GM18861 (cell line): ENCODE measurements at regions not wholly inside any gene's neighbourhood (a gene's known extent, or its start where the extent isn't known, plus 50 kb on each side); places are given as distances from the start of the nearest gene placed in this dataset.

Source experiments
- ATAC-seq: cut with Tn5 transposase; IDR thresholded peaks from one replicate; pipeline ENCODE4 v1.9.1; 2021; ENCODE audit not compliant: unreplicated experiment

DNA sequence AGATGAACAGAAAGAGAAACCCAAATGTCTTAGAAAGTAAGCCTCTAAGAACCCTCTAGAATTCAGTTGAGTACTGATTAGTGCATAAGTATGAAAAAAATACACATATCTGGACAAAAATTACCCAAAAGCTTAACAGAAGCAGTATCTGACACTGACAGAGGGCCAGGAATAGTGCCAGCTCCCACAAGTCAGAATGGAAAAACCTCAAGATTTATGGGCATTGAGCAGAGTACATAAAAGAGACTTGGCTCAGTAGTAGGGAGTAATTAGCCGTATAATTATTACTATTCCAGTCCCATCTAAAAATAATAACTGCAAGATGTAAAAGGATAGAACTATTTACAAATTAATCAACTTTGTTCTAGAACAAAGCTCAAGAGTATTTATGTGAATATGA lies 834.5 kb downstream of the FAM181B start:
- no peak for ATAC-seq

DNA sequence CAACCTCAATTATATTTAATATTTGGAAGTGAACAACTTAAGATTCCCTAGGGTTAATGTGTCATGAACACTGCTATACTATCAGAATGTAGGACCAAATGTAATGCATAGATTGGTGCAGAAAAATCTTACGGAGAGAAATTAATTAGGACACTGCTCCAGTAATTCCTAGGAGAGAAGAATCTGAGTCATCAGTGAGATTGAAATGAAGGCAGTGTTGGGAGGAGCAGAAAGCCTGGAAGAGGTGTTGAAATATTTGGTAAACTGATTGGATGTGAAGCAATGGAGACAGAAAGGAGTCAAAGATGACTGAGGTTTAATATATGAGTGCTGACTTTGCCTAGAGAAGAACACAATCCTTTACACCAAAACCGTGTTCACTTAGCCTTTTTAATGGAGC lies 836.0 kb downstream of the FAM181B start:
- no peak for ATAC-seq

DNA sequence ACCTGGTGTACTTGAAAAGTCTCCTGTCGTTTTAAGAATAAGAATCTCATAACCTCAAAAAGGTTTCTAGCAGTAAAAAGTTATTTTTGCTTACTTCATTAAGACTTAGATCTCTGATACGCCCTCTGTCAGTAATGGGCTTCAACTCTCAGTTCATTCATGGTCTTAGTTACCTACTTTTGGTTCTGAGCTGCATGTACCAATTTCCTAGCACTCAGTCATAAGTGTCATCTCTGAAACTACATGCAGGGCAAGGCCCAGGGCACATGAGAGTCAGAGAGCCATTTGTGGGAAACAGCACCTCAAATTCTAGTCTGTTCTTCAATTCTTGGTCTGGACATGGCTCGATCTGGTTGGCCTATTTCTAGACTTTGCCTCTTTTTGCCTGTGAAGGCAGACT lies 838.4 kb downstream of the FAM181B start:
- no peak for ATAC-seq

DNA sequence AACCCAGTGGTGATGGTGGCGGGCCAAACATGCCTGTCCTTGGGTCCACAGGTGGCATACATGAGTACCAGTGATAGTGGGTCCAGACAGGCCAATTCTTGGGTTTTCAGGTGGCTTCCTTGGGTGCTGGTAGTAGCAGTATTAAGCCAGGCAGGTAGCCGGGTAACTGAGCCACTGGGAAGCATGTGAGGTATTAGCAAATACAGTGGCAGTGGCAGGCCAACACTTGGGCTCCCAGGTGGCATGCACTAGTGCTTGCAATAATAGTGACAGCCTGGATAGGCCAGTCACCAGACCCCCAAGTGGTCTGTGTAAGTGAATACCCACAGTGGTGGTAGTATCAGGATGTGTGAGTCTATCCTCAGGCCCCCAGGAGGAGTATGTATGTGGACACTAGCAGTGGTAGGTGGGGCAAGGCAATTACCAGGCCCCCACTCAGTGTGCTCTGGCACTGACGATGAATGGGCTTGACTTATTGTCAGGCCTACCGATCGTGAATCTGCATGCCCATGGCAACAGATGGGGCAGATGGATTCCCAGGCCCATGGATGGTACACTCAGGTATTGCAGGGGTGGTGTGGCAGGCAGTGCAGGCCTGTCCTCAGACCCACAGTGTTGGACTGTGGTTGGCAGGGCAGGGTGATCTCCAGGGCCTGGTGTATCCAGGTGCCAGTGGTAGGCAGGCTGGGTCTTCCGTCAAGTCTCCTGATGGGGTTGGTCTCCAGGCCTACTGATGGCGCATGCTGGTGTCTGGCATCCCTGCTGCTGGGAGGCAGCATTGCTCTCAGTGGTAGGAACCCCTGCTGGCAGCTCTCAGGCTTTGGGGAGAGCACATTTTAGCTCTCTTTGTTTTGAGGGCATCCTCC lies 840.7 kb downstream of the FAM181B start:
- ATAC-seq: no peak

DNA sequence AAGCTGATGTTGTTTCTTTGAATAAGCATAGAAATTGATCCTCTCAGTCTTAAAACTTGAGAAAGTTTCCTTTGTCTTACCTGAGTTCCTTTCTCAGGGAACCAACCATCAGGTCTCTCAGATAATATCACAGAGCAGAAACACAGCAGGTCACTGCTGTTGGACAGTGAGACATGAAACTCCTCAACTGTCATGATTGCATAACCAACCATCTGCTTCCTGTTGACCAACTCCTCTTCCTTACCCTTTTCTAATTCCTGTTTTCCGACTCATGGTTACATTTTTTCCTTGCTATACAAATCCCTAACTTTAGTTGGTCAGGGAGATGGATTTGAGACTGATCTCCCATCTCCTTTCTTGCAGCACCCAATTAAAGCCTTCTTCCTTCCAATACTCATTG lies 845.3 kb downstream of the FAM181B start:
- ATAC-seq: no peak

DNA sequence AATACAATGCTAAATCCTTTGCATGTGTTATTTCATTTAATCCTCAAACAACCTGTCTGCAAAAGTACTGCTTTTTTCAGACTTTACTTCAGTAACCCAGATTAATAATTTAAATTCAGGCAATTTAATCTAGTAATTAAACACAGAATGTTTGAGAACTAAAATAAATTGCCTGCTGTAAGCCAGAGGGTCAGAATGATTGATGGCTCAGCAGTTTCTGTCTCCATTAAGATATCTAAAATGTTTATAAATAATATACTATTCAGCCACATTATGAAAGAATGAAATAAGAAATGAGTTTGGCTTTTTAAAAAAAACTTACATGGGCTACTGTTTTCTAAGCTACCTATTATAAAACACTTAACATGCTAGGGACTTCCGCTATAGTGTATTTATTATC lies 846.0 kb downstream of the FAM181B start:
- no peak for ATAC-seq

DNA sequence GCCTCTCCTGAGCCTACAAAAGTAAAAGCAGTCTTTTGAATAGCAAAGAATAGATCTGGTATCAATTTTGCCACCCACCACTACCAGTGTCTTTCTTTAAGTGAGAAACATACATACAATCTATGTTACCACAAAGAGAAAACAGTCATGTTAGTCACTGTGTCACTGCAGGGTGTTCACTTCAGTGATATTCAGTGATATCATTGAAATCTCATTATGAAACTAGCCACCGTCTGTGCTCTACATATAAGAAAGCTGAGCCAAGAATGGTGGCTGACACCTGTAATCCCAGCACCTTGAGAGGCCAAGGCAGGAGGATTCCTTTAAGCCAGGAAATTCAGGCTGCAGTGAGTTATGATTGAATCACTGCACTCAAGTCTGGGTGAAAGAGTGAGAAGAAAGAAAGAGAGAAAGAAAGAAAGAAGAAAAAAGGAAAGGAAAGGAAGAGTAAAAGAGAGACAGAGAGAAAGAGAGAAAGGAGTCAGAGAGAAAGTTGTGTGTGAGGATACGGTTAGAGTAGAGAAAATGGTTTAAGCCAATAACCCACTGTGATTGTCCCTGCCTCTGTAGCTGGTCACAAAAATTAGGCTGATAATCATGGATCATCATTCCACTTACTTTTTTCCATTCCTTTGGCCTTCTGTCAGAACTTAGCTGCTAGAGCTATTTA lies 847.1 kb downstream of the FAM181B start:
- no peak for ATAC-seq

DNA sequence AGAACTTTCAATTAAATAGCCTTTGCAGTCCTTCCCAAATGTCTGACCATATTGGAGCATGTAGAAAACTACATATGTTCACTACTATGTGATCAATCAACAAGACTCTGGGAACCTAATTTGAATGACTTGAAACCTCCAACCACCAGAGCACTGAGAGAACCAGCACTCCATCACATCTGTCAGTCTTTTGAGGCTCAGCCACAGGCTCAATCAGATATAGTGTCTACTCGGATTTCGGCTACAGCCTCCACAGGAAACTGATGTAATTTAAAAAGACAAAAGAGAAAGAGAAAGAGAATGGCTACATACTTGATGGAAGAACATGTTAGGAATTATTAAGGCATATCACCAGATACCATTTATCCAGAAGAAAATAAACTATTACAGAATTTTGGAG lies 859.0 kb downstream of the FAM181B start:
- peak; percentile 34 for ATAC-seq

DNA sequence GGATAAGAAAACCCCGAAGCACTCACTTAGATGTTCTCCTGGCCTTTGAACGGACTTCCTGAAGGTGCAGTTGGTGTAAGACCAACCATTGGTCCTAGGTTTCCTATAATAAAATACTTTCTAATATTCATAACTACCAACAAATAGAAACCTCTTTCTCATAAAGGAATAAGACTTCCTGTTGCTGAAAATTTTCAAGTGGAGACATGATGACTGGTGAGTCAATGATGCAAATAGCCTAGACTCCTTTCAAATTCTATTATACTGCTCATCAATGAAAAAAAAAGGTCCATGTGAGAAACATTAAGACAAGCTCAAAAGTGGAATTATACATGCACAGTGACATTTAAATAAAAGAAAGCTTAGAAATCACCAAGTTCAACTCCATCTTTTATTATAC lies 862.8 kb downstream of the FAM181B start:
- no peak for ATAC-seq

DNA sequence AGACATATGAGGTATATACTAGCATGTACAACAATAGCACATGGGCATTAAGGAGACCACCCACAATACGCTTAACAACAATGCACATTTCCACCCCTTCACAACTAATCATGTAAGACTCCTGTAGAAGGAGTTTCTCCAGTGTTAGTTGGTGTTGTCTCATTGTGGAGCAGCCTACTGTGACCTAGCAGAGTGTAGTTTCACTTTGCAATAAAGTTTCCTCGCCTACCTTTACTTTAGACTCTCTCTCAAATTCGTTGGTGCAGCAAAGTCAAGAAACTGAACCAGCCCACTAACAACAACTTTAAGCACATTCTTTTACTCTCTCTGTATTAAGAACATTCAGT lies 863.6 kb downstream of the FAM181B start:
- ATAC-seq: peak; percentile 41

DNA sequence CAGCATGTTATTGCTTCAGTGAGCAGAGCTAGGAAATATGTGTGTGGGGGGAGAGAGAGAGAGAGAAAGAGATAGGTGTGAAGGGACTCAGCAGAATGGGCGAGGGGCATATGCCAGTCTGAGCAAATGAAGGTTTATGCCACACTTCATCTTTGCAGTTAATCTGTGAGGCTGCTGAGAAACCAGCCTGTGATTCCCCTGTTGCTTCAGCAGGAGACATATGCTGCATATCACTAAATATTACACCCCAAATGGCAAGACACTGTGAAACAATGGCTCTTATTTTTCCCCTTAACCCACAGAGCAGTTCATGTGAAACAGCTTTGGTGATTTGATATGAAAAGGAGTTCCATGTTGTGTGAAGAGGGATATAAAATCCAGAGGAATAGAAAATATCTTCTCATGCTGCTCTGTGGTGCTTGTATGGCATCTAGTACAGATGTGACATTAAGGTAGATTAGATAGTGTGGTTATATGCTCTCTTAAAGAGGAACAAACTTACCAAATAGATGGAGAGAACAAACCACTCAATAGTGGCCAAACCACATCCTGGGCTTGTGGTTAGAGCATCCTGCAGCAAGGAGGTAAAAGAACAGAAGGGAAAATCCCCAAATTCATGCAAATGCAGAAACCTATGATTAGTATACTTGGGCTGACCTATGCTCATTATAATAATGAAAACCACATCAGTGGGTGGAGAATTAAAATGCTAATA lies 864.2 kb downstream of the FAM181B start:
- peak; percentile 95 for ATAC-seq

DNA sequence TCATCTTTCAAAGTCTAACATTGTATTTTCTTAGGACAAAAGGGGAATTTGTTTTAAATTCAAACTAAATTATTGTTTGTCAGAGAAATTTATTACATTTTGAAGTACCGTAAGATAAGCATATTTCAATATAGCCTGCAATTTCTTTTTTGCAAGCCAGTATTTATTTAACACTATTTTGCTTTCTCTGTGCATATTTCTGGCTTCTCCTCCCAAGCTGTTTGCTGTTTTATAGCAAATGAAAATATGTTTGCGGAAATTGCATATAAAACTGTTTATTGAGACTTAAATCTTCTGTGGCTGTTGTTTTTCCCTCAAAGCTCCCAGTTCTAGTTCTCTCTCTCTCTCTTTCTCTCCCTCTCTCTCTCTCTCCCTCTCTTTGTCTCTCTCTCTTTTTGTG lies 866.8 kb downstream of the FAM181B start:
- ATAC-seq: no peak

DNA sequence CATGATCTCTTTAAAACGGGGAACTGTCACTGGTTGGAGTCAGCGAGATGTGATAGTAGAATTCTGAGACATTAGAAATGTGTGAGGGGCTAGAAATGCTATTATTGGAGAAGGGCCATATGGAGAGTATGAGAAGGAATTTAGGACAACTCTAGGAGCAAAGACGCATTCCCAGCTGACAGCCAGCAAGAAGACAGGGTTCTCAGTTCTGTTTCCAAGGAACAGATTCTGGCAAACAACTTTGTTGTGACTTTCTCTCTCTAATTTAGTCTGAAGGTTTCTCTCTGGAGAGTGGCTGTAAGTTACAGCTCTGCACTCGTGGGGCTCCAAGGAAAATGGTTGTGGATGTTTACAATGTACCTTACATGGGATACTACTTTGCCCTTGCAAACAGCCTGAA lies 876.3 kb downstream of the FAM181B start:
- ATAC-seq: no peak

DNA sequence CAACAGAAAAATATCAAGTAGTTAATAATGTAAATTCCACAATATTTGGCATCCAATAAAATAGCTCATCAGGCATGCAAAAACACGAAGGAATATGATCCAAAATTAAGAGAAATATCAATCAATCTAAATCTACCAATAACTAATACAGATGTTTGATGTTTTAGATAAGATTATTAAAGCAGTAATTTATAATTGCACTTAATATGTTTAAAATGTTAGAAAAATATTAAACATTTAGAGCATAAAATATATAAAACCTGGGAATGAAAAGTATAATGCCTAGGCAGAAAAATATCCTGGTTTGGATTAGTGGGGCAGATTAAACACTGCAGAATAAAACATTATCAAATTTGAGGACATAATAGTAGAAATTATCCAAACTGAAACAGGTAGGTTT lies 879.9 kb downstream of the FAM181B start:
- no peak for ATAC-seq

DNA sequence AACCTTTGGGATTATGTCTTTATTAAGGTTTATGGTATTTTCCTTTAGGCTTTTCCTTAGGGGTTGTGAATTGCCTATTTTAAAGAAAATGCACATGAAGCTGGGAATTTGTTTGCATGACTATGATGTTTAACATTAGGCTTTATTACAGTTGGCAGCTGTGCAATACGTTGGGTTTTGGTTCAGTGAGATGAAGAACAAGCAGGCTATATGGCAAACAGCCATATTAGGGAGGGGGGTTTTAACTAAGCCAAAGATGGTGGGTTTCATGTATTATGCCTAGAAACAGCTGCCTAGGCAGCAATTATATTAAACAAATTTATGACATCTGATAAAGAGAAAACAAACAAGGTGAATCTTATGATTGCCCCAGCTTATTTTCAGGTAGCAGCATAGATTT lies 880.8 kb downstream of the FAM181B start:
- no peak for ATAC-seq

DNA sequence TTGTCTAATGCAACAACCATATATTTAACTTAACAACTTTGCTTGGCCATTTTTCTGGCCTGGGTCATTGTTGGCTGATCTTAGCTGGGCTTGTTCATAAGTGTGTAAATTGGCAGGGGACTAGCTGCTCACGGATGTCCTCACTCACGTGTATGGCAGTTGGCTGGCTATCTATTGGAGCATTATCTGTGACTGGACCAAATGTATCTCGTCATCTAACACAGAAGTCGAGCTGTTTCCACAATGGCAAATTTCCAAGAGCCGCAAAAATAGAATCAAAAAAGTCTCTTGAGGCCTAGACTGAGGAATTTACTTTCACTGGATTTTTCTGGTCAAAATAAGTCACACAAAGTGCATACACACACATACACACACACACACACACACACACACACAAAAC lies 893.3 kb downstream of the FAM181B start:
- no peak for ATAC-seq

DNA sequence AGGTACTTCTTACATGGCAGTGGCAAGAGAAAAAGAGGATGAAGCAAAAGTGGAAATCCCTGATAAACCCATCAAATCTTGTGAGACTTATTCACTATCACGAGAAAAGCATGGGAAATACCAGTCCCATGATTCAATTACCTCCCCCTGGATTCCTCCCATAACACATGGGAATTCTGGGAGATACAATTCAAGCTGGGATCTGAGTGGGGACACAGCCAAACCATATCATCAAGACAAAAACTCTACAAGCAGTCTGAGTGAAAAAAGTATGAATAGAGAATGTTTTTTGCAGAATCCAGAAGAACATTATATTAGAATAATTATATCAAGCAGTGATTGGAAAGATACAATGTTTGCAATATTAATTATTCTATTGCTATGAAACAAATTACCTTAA lies 893.7 kb downstream of the FAM181B start:
- ATAC-seq: no peak

DNA sequence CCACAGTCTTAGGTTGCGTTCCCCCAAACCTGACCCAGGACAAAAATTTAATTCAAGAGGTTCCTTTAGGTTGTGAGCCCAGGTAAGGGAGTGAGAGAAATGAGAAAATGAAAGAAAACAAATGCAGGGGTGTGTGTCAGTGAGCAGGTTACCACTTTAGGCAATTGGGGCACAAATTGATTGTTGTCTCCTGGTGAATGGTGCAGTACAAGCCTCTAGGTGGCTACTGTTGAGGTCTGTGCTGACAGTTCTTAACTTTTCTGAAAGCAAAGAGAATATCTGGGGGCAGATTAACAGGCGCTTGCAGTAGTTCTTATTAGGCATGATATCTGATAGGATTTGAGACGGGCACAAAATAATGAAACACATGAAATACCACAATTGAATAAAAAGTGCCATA lies 894.6 kb downstream of the FAM181B start:
- no peak for ATAC-seq

DNA sequence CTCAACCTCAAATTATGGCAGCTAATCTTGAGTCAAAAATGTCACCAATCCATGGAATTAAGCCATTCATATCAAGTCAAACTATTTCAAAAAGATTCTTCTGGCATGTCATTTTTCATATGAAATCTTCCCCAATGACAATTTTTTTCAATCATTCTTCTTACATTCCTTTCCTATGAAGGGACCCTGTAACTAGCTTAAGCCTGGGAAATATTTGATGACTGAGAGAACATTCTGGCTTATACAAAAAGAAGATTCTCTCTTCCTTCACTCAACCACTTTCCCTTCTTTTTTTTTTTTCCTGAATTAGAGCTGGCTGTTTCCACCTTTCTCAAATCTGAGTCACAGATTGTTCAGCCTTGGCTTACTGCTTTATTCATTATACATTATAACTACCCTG lies 903.7 kb downstream of the FAM181B start:
- ATAC-seq: no peak

DNA sequence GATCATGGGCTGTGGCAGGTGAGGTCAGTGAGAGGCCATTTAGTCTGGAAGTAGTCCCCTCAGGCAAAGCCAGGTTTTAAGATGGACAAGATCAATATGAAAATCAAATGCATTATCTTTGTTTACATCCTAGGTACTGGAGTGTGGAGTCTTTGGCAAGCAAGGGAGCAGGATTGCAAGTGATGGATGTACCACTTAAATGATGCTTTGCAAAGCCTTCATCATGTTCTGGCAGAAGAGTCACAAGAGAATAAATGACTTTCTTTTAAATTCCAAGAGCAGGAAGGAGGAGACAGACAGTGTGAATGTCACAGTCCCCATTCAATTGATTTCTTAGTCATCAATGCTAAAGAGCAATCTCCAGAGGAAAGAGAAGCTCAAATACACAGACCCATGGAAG lies 908.3 kb downstream of the FAM181B start:
- ATAC-seq: no peak

DNA sequence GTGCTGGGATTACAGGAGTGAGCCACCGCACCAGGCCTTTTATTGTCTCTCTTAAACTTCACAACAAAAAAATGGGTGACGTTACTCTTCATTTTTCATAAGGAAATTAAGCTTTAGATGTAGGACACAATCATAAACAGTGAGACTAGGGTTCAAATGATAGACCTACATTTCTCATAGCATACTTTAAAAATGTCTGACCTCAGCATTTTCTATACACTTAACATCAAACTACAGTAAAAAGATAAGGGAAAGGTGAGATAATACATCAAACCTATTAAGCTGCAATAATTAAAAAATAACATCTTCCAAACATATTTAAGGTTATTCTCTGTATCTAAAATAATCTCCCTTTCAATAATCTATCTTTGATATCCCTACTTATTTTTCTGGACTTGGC lies 914.2 kb downstream of the FAM181B start:
- no peak for ATAC-seq

DNA sequence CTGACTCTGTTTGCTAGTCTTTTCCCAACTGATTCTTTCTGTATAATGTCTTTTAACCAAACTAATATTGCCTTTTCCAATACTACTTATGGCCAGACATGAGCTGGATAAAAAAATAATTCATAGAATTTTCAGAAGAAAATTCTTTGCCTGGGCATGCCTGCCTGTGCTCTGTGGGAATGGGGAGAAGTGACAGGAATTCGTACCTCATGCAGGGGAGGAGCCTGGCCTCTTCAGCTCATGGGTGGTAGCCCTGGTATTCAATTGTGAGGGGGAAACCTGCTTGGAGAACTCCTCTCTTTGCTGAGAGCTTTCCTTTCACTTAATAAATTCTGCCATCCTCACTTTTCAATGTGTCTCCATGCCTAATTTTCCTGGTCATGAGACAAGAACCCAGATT lies 928.8 kb downstream of the FAM181B start:
- no peak for ATAC-seq
